GM12878 (cell line): ENCODE measurements at regions not wholly inside any gene's neighbourhood (a gene's known extent, or its start where the extent isn't known, plus 50 kb on each side); places are given as distances from the start of the nearest gene placed in this dataset.

Experiments used
- ATAC-seq: fragments of 200-7000 bp; cut with Tn5 transposase; 3 replicates; pipeline ENCODE4 v1.9.1; 2020; ENCODE audit warnings: mild to moderate bottlenecking, moderate library complexity
- BruUV-seq: library from RNA; stranded (reverse); fragments of 400-500 nt; replicated peaks from 2 replicates; lab custom pipeline; 2021; lab: Mats Ljungman, UMichigan
- CTCF ChIA-PET: fragments of 300-600 bp; sonication (Branson Sonifier 250); formaldehyde crosslinking; extraction: SDS; loops from one replicate; lab custom pipeline; 2021; ENCODE audit warnings: inconsistent platforms; lab: Yijun Ruan, JAX
- POLR2A ChIA-PET: fragments of 350-600 bp; formaldehyde crosslinking; extraction: SDS; loops from one replicate; lab custom pipeline; 2021; ENCODE audit warnings: inconsistent platforms; lab: Charles Lee
- RAD21 ChIA-PET: fragments of 300-600 bp; sonication (Branson Sonifier 250); formaldehyde crosslinking; loops from one replicate; lab custom pipeline; 2023; ENCODE audit warnings: antibody characterized with exemption; ENCODE audit not compliant: unreplicated experiment; lab: Charles Lee
- SMC1A ChIA-PET: fragments of 300-600 bp; sonication (Branson Sonifier 250); formaldehyde crosslinking; loops from one replicate; lab custom pipeline; 2023; ENCODE audit not compliant: unreplicated experiment, uncharacterized antibody; lab: Charles Lee
- DNase-seq: peaks from one replicate; pipeline ENCODE4 v3.0.0-alpha.2; 2011; ENCODE audit warnings: low read depth, low spot score
- FAIRE-seq: peaks from 3 replicates; lab custom pipeline; 2011; peaks lifted over from hg19 to GRCh38; lab: Jason Lieb, UNC
- H2AFZ ChIP-seq: 2 replicates; pipeline ENCODE4 v1.6.0; 2011; ENCODE audit warnings: low read depth, low read length, control low read depth; ENCODE audit not compliant: control insufficient read depth
- H3K27ac ChIP-seq: 2 replicates; pipeline ENCODE4 v1.5.1; 2011; ENCODE audit warnings: control low read depth; ENCODE audit not compliant: control insufficient read depth, insufficient read depth
- H3K27me3 ChIP-seq, 2 experiments: replicated peaks in 1 of 2; 2 replicates each; pipeline versions ENCODE4 v1.6.0 to v1.6.1; 2011; ENCODE audit warnings: low read length in 1 of 2; ENCODE audit not compliant: control insufficient read depth in 2 of 2, insufficient read depth in 2 of 2
- H3K36me3 ChIP-seq, 2 experiments: 2 replicates each; pipeline ENCODE4 v1.5.1; 2011; ENCODE audit warnings: low read length in 1 of 2; ENCODE audit not compliant: control insufficient read depth in 2 of 2, insufficient read depth in 2 of 2
- H3K4me1 ChIP-seq: 2 replicates; pipeline ENCODE4 v1.6.1; 2011; ENCODE audit warnings: mild to moderate bottlenecking, low read length, moderate library complexity, mixed read lengths; ENCODE audit not compliant: control insufficient read depth, insufficient read depth
- H3K4me2 ChIP-seq: 2 replicates; pipeline ENCODE4 v1.6.0; 2011; ENCODE audit warnings: control low read depth; ENCODE audit not compliant: control insufficient read depth, insufficient read depth
- H3K4me3 ChIP-seq: fragments of 200-600 bp; sonication (generic); 2 replicates; pipeline ENCODE4 v1.5.1; 2016
- H3K79me2 ChIP-seq: 2 replicates; pipeline ENCODE4 v1.6.0; 2011; ENCODE audit warnings: low read length; ENCODE audit not compliant: control insufficient read depth, insufficient read depth
- H3K9ac ChIP-seq: 2 replicates; pipeline ENCODE4 v1.8.0; 2011; ENCODE audit warnings: low read length, control low read depth, mixed read lengths; ENCODE audit not compliant: control insufficient read depth, insufficient read depth
- H3K9me3 ChIP-seq: replicated peaks from 3 replicates; pipeline ENCODE4 v1.5.1; 2011; ENCODE audit warnings: mild to moderate bottlenecking, low read length; ENCODE audit not compliant: control insufficient read depth, insufficient read depth
- H4K20me1 ChIP-seq: 2 replicates; pipeline ENCODE4 v1.6.0; 2011; ENCODE audit not compliant: control insufficient read depth, insufficient read depth
- BACH1 ChIP-seq: fragments of 450-650 bp; IDR thresholded peaks from 2 replicates; pipeline ENCODE4 v1.6.1; 2017; ENCODE audit warnings: mild to moderate bottlenecking, borderline replicate concordance
- BMI1 ChIP-seq: fragments of 450-650 bp; IDR thresholded peaks from 2 replicates; pipeline ENCODE4 v1.6.1; 2016; ENCODE audit warnings: mild to moderate bottlenecking, moderate library complexity, borderline replicate concordance
- CHD2 ChIP-seq: IDR thresholded peaks from 2 replicates; pipeline ENCODE4 v1.6.1; 2011; ENCODE audit warnings: low read depth, low read length, improper control_type of control experiment, borderline replicate concordance
- CUX1 ChIP-seq: IDR thresholded peaks from 2 replicates; pipeline ENCODE4 v1.6.1; 2012; ENCODE audit warnings: improper control_type of control experiment, low read depth, low read length; ENCODE audit not compliant: insufficient replicate concordance
- IRF4 ChIP-seq: IDR thresholded peaks from 2 replicates; pipeline ENCODE4 v1.6.1; 2011; ENCODE audit warnings: low read depth, low read length
- NRF1 ChIP-seq: conservative IDR thresholded peaks from 2 replicates; pipeline ENCODE4 v1.6.1; 2011; ENCODE audit warnings: mild to moderate bottlenecking, low read depth, low read length, improper control_type of control experiment
- RFX5 ChIP-seq: IDR thresholded peaks from 2 replicates; pipeline ENCODE4 v1.6.1; 2011; ENCODE audit warnings: low read depth, low read length, improper control_type of control experiment
- STAT3 ChIP-seq: IDR thresholded peaks from 2 replicates; pipeline ENCODE4 v1.6.1; 2011; ENCODE audit warnings: low read depth, low read length, improper control_type of control experiment
- WGBS: methylation state at CpG from one replicate; pipeline ENCODE4 v1.1.6; 2016; ENCODE audit warnings: low lambda C conversion rate; ENCODE audit not compliant: insufficient replicate concordance, insufficient coverage; ENCODE audit errors: missing lambda C conversion rate; 5-methylcytosine and 5-hydroxymethylcytosine counted together
- in situ Hi-C: fragments of 300-500 bp; cut with MboI; formaldehyde crosslinking; loops from 9 replicates; pipeline ENCODE4 v1.14.3; 2018; ENCODE audit warnings: mixed read lengths
- intact Hi-C: fragments of 100-400 bp; cut with micrococcal nuclease; formaldehyde crosslinking; loops from one replicate; pipeline ENCODE4 v1.14.2; 2022; ENCODE audit not compliant: unreplicated experiment
- TF ChIP-seq, protein P1 (sequence below): IDR thresholded peaks from 2 replicates; pipeline ENCODE4 v1.6.1; 2012; ENCODE audit warnings: low read length, inconsistent platforms
- TF ChIP-seq, protein P2 (sequence below): fragments of 450-650 bp; IDR thresholded peaks from 2 replicates; pipeline ENCODE4 v1.6.1; 2017; ENCODE audit warnings: antibody characterized with exemption, mild to moderate bottlenecking, moderate library complexity
- TF ChIP-seq, protein P3 (sequence below), 3 experiments: IDR thresholded peaks in 2 of 3; conservative IDR thresholded peaks in 1 of 3; 2 replicates each; pipeline ENCODE4 v1.5.1; 2011; ENCODE audit warnings: low read depth in 3 of 3, low read length in 3 of 3, mild to moderate bottlenecking in 3 of 3, control low read depth in 2 of 3, moderate library complexity in 2 of 3, inconsistent platforms in 1 of 3, mixed read lengths in 1 of 3; ENCODE audit not compliant: control insufficient read depth in 2 of 3, insufficient read depth in 1 of 3; ENCODE audit errors: extremely low read depth in 1 of 3

- no peaks in the 10 kb centered on the region for H3K9me3 ChIP-seq
- no peaks in the 10 kb centered on the region for H3K79me2 ChIP-seq
- WGBS = 96% methylated on average over 1 of the region's 1 CpG
- no peaks in the 10 kb centered on the region for H4K20me1 ChIP-seq
- no peaks in the 10 kb centered on the region for H3K4me1 ChIP-seq
- POLR2A ChIA-PET = no interaction called here
- no peak overlapping the region for H3K4me3 ChIP-seq
- no peak overlapping the region for H3K27ac ChIP-seq
- SMC1A ChIA-PET = no interaction called here
- no peaks in the 10 kb centered on the region for H3K36me3 ChIP-seq
- no peak overlapping the region for H3K4me2 ChIP-seq
- ATAC-seq = no peak
- intact Hi-C loops = no loop called here
- no peak overlapping the region for H2AFZ ChIP-seq
- RAD21 ChIA-PET = no interaction called here
- no peak overlapping the region for H3K9ac ChIP-seq
- no peaks in the 10 kb centered on the region for H3K27me3 ChIP-seq
- no TSS peak for BruUV-seq
- CTCF ChIA-PET = no interaction called here
- TF ChIP-seq NRF1 (no peak), IRF4 (no peak), BACH1 (no peak), STAT3 (no peak), CUX1 (no peak), CHD2 (no peak), BMI1 (no peak), RFX5 (no peak)
- TF ChIP-seq, protein P1, sequence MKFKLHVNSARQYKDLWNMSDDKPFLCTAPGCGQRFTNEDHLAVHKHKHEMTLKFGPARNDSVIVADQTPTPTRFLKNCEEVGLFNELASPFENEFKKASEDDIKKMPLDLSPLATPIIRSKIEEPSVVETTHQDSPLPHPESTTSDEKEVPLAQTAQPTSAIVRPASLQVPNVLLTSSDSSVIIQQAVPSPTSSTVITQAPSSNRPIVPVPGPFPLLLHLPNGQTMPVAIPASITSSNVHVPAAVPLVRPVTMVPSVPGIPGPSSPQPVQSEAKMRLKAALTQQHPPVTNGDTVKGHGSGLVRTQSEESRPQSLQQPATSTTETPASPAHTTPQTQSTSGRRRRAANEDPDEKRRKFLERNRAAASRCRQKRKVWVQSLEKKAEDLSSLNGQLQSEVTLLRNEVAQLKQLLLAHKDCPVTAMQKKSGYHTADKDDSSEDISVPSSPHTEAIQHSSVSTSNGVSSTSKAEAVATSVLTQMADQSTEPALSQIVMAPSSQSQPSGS = no peak
- TF ChIP-seq, protein P2, sequence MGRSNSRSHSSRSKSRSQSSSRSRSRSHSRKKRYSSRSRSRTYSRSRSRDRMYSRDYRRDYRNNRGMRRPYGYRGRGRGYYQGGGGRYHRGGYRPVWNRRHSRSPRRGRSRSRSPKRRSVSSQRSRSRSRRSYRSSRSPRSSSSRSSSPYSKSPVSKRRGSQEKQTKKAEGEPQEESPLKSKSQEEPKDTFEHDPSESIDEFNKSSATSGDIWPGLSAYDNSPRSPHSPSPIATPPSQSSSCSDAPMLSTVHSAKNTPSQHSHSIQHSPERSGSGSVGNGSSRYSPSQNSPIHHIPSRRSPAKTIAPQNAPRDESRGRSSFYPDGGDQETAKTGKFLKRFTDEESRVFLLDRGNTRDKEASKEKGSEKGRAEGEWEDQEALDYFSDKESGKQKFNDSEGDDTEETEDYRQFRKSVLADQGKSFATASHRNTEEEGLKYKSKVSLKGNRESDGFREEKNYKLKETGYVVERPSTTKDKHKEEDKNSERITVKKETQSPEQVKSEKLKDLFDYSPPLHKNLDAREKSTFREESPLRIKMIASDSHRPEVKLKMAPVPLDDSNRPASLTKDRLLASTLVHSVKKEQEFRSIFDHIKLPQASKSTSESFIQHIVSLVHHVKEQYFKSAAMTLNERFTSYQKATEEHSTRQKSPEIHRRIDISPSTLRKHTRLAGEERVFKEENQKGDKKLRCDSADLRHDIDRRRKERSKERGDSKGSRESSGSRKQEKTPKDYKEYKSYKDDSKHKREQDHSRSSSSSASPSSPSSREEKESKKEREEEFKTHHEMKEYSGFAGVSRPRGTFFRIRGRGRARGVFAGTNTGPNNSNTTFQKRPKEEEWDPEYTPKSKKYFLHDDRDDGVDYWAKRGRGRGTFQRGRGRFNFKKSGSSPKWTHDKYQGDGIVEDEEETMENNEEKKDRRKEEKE = no peak
- TF ChIP-seq, protein P3, sequence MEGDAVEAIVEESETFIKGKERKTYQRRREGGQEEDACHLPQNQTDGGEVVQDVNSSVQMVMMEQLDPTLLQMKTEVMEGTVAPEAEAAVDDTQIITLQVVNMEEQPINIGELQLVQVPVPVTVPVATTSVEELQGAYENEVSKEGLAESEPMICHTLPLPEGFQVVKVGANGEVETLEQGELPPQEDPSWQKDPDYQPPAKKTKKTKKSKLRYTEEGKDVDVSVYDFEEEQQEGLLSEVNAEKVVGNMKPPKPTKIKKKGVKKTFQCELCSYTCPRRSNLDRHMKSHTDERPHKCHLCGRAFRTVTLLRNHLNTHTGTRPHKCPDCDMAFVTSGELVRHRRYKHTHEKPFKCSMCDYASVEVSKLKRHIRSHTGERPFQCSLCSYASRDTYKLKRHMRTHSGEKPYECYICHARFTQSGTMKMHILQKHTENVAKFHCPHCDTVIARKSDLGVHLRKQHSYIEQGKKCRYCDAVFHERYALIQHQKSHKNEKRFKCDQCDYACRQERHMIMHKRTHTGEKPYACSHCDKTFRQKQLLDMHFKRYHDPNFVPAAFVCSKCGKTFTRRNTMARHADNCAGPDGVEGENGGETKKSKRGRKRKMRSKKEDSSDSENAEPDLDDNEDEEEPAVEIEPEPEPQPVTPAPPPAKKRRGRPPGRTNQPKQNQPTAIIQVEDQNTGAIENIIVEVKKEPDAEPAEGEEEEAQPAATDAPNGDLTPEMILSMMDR (IDR thresholded peaks at IDR 0.05 in 2 of 3, conservative IDR thresholded peaks at IDR 0.05 in 1 of 3; ENCODE audit: control insufficient read depth in 2 of 3, extremely low read depth in 1 of 3, insufficient read depth in 1 of 3, low read depth in 3 of 3, low read length in 3 of 3) = no peak
- TF ChIP-seq, all 136 proteins: peak for 0
- DNase-seq = no peak
- no peak for FAIRE-seq
- in situ Hi-C loops = no loop called here
Measured at GRCh38 chrX:113510586-113510985, 670.0 kb upstream of the AMOT start.
